Renal cortex interstitium (tissue), 11 donors: ENCODE measurements at regions not wholly inside any gene's neighbourhood (a gene's known extent, or its start where the extent isn't known, plus 50 kb on each side); places are given as distances from the start of the nearest gene placed in this dataset.
"Not testable (repeated sequence)": the region's sequence is repeated elsewhere in the genome, so short reads cannot be mapped to it uniquely, and the experiment has no call there.

ENCODE experiments used
- DNase-seq, 11 donors: peaks; one replicate each; pipeline ENCODE4 v3.0.0-alpha.2; 2013; ENCODE audit warnings: low read depth in 9 of 11, low spot score in 4 of 11; ENCODE audit errors: extremely low read depth in 1 of 11

DNA sequence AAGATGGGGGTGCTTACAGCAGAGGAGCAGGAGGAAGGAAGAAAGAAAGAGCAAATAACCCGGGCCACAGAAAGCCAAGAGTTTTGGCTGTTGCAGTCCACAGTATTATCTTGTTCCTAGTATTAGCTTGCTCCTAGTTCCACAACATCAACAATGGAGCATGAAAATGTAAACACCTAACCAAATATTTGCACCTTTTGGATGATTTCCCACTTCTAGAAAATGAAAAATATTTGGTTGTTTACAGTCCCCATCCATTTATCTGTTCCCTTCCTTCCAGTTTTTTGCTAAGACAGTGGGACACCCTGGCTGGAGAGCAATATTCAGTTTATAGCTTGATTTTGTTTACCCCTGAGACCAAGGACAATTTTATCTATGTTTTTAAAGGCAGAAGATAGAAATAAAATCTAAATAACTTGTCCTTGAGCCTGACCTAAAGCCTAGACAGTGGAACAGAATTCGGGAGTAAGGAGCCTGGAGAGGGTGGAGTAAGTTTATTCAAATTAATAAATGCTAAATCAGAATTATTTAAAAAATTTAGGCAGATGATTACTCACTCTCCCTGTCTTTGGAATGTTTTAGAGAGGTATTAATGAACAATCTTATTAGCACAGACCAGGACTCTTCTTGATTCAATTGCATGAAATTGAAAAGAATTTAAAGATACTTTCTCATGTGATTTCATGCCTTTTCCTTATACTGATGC, 51.6 kb downstream of the RESF1 start:
- DNase-seq, result no peak

DNA sequence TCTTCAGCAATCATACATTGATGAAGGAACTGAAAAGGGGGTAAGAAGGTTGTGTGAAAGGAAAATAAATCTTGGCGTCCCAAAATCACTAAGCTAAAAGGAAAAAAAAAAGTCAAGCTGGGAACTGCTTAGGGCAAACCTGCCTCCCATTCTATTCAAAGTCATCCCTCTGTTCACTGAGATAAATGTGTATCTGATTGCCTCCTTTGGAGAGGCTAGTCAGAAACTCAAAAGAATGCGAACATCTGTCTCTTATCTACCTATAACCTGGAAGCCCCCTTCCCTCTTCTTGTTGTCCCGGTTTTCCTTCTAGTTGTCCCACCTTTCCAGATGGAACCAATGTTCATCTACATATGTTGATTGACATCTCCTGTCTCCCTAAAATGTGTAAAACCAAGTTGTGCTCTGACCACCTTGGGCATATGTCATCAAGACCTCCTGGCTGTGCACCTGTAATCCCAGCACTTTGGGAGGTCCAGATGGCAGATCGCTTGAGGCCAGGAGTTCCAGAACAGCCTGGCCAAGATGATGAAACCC, 53.1 kb downstream of the RESF1 start:
- no peak for DNase-seq

DNA sequence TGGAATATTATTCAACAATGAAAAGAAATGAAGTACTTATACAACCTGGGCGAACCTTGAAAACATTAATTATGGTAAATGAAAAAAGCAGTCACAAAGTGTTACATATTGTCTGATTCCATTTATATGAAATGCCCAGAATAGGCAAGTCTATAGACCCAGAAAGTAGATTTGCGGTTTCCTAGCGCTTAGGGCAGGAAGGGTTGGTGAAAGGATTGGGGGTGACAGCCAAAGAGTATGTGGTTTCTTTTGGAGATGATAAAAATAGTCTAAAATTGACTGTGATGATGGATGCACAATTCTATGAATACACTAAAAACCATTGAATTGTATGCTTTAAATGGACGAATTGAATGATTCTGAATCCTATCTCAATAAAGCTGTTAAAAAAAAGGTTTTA, 55.8 kb downstream of the RESF1 start:
- DNase-seq, result no peak

DNA sequence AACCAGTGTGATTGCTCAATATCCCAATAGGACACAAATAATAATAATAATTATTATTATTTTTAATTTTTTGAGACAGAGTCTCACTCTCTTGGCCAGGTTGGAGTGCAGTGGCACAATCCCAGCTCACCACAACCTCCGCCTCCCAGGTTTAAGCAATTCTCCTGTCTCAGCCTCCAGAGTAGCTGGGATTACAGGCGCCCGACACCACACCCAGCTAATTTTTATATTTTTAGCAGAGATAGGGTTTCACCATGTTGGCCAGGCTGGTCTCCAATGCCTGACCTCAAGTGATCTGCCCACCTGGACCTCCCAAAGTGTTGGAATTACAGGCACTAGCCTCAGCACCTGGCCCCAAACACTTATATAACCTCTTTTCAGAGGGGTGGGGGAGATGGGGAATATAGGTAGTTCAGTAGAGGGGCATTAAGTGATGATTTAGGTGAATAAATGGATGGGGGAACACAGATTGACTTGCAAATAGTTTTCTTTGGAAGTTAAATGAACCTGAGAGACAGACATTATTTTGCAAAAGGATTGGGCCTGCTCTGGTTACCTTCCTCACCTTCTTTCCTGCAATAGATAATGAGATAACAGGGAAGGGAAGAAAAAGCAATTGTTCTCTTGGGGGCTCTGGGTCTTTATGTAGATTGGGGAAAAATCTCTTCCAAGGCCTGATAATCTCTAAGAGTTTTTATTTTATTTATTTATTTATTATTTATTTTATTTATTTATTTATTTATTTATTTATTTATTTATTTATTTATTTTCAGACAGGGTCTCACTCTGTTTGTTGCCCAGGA, 57.7 kb downstream of the RESF1 start:
- DNase-seq, result no peak

DNA sequence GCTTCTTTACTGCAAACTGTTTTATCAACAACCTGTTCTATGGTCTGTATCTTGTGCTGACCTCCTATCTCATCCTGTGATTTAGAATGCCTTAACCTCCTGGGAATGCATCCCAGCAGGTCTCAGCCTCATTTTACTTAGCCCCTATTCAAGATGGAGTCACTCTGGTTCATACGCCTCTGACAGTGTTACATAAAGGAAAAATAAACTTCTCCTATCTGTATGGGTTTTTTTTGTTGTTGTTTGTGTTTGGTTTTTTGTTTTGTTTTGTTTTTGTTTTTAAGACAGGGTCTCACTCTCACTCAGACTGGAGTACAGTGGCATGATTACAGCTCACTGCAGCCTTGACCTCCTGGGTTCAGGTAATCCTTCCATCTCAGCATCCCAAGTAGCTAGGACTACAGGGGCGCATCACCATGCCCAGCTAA, 62.1 kb downstream of the RESF1 start:
- no peak for DNase-seq

DNA sequence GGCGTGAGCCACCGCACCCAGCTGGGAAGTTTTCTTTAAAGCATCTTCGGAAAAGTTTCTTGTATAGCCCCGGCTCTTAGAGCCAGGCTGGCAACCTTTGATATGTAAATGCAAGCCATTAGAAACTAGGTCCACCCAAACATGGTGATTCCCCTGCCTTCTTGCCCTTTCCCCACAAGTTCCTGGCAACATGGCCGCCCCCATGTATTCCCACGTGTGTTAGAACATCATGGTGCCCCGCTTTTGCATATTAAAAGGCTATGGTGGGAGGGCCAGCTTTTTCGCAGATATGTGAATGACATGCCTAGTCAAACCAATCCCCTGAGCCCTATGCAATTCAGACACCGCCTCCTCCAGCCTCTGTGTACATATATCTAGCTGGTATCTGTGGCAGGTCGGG, 63.2 kb downstream of the RESF1 start:
- DNase-seq, result not testable (repeated sequence)

DNA sequence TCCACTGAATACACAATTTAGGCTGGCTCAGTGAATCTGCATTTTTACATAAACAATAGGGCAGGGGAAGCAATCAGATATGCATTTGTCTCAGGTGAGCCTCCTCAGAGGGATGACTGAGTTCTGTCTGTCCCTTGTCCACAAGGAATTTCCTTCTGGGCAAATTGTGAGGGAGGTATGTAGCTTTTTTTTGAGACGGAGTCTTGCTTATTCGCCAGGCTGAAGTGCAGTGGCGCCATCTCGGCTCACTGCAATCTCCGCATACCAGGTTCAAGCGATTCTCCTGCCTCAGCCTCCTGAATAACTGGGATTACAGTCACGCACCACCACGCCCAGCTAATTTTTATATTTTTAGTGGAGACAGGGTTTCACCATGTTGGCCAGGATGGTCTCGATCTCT, 64.6 kb downstream of the RESF1 start:
- not testable (repeated sequence) for DNase-seq

DNA sequence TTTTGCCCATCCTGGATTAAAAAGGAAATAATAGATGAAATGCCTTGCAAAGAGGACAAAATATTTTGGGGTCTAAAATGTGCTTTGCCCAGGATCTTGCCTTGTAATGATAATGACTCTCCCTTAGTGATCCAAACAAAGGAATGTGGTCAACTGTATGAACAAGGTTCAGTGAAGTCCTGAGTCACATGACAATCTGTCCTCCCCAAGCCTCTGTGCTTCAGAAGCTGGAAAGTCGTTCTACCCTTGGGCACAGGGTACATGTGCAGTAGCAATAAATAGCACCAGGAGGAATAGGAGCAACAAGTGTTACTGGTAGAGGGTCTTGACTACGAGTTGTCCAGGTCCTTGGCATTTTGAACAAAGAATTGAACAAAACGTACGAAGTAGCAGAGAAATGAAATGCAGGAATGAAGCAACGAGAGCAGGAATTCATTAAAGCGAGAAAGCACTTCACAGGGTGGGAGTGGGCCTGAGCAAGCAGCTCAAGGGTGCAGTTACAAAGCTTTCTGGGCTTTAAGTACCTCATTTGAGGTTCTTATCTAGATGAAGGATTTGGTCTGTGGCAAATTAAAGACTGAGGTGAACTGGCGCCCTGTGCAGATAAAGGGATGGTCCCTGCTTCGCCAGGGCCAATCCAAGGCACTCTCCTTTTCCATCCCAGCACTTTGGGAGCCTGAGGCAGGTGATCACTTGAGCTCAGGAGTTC, 65.8 kb downstream of the RESF1 start:
- DNase-seq, result no peak

DNA sequence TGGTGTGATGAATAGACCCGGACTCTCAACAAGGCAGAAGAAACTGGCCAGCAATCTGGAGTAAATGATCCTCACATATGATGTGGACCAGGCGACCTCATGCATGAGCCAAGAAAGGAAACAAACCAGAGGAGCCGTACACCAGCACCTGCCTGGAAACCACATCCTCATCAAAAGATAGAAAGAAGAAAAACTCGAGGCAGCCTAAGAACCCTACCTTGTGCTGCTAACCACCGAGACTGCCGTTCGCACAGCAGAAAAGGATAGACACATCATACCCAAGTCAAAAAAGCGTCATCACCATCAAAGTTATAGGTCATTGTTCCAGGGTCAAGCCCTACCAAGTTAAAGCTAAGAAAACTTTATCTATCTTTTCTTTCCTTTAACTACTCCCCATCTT, 66.7 kb downstream of the RESF1 start:
- DNase-seq, result no peak

DNA sequence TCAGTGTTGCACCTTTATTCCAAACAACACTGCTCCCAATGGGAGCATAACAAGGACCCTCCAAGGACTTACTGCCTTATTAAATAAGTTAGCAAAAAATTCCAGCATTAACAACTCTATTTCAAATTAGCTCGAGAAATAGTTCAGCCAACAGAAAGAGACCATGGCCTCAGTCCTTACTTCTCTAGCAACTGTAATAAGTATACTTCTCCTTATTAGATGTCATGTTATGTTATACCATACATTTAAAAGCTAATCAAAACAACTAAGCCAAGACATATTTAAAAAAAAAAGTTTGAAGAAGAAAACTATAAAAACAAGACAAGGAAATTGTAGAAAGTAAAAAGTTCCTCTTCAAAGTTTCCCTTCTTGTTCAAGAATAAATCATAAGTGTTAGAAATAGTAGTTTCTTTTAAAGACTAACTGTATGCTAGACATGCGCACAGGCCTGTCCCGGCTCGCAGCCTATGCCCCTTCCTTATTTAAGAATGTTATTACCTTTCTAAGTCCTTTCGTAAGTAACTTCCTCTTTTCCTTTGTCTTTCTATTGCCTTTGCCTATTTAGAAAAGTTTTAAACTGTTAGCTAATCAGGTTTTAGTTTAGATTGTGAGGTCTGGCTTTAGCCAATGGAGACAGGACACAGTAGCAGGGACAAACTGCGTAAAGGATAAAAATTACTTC, 68.6 kb downstream of the RESF1 start:
- no peak for DNase-seq

DNA sequence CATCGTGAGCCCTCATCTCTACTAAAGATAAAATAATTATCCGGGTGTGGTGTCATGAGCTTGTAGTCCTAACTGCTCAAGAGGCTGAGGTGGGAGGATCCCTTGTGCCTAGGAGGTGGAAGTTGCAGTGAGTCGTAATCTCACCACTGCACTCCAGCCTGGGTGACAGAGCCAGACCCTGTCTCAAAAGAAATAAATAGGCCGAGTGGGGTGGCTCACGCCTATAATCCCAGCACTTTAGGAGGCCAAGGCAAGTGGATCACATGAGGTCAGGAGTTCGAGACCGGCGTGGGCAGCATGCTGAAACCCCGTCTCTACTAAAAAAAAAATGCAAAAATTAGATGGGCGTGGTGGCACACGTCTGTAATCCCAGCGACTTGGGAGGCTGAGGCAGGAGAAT, 70.9 kb downstream of the RESF1 start:
- no peak for DNase-seq

DNA sequence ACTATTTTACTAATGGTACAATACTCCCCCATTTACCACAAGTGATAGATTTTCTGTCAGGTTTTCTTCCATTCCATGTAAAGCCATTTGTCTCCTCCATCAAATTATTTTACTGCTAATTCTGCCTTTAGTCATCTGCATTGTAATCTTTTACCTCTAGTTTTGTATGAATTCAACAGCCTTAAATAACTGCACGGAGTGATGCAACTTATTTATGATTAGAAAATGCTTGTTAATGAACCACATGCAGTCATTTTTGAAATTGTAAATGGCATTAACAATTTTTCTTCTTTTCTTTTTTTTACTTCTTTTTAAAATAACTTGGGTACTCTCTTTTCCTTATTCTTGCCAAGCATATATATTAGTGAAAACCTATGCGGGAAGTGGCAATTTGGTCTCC, 71.5 kb downstream of the RESF1 start:
- DNase-seq, result no peak

DNA sequence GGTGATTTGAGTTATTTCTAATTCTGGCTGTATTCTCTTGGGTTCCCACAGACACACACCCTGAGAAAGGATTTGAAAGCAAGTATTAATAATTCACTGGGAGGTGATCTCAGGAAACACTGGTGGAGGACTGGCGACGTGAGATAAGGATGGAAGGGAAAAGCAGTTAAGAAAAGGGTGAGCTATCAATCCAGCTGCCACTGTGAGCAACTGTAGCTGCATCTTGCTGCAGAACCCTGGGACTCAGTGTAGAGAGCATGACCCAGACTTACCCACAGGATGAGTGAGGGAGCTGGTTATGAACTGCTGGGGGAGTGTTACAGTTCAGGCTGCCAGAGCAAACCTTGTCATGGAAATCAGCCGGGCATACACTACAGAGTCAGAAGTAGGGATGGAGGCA, 71.9 kb downstream of the RESF1 start:
- peak in 2 of 11 donors; percentile 33 to 39 for DNase-seq

DNA sequence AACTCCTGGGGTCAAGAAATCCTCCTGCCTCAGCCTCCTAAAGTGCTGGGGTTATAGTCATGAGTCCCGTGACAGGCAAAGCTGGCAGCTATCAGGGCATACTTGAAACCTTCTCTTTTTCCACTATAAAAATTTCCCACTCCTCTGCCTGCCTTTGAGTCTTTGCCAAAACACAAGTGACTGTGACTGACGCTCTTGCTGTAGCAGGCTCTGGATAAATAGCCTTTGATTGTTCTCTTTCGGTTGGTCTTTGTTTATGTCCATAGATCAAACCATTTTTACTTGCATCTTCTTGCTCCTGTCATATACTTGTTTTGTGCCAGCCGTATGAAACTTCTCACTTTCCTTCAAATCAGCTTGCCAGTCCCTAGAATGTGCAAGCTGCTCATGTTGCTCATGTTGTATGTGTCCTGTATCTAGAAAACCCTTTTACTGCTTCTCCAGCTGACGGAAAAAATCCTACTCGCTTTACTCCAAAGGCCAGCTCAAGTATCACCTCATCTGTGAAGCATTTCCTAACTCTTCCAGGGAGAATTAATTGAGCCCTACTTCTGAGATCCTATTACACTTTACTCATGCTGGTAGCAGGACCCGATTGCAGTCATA, 73.1 kb downstream of the RESF1 start:
- peak in 5 of 11 donors; percentile 41 to 67 (median 43) for DNase-seq

DNA sequence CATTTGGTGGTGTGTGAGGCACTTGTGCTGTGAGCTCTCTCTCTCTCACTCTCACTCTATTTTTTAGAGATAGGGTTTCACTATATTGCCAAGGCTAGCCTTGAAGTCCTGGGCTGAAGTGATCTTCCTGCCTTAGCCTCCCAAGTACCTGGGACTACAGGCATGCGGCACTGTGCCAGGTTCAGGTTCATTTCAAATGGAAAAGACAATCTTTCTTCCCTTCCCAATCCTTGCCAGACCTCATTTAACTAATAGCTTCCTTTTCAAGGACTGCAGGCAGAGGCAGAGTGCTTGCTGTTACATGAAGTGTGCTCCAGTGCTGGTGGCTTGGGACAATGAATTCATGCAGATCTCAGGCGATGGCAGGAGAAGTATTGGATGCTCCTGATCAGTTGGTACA, 73.2 kb upstream of the BICD1 start:
- DNase-seq, result no peak

DNA sequence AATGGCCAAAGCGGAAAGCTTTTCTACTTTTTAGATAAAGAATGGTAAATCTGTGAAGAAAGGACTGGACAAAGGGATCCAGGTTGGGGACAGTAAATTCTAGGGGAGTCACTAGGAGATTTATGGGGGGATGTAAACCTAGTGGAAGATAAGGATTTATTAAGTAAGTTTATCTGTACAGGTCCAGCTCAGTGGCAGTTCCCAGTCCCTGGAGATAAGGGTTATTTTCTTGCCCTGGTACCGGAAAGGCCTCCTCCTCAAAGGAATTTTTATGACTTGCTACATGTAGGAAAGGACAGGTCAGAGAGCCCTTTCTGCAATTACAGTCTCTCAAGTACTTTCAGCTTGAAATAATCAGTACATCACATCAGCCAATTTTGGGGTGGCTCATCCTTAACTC, 72.6 kb upstream of the BICD1 start:
- DNase-seq, result no peak

DNA sequence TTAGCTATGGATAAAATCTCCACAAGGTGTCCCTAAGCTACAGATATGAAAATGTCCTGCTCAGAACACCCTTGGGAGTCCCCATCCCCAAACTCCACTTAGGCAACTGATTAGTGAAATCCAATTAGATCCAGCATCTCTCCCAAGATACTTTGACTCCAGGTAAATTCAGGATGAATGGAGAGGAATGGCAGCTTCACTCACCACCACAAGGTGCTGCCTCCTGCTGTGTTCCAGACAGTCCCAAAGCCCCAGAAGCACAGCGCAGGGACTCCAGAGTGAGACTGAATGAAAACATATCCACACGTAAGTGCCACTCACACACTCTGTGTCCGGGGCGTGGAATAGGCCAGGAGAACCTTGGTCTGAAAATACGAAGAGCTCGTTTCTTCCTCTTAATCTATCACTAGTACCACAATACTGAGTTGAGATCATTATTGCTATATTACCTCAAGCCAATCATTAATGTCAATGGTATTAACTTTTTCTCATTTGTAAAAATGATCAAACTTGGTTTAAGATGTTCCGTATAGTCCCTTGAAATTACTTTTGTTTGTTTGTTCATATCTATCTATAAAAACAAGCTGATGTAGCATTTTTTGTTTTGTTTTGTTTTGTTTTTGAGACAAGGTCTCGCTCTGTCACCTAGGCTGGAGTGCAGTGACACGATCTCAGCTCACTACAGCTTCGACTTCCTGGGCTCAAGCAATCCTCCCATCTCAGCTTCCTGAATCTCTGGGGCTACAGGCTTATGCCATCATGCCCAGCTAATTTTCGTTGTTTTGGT, 70.0 kb upstream of the BICD1 start:
- no peak for DNase-seq

DNA sequence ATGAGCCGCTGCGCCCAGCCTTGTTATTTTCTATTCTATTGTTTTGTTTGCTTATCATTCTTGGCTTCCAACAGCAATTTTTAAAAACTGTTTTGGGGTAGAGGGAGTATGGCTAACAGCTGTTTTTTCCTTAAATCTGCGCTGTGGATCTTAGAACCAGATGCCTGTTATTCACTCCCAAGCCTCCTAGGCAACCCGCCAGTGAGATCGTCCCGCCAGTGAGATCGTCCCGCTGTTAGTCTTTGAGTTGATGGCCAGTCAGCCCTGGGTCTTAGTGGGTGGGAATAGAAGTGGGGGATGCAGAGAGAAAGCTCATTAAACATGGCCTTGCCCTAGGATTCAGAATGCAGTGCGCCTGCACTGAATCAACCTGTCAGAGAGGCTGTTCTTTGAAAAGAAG, 67.3 kb upstream of the BICD1 start:
- DNase-seq, result peak in 6 of 11 donors; percentile 43 to 80 (median 60)
